Amniotic stem cell (primary cell): ENCODE measurements at regions not wholly inside any gene's neighbourhood (a gene's known extent, or its start where the extent isn't known, plus 50 kb on each side); places are given as distances from the start of the nearest gene placed in this dataset.
A peak's percentile ranks its signal among the peaks of the same experiment; 100 is the strongest.
"Not testable (repeated sequence)": the region's sequence is repeated elsewhere in the genome, so short reads cannot be mapped to it uniquely, and the experiment has no call there.

Experiments used
- DNase-seq: peaks from one replicate; lab custom pipeline; 2025; lab: John Stamatoyannopoulos, UW

DNA sequence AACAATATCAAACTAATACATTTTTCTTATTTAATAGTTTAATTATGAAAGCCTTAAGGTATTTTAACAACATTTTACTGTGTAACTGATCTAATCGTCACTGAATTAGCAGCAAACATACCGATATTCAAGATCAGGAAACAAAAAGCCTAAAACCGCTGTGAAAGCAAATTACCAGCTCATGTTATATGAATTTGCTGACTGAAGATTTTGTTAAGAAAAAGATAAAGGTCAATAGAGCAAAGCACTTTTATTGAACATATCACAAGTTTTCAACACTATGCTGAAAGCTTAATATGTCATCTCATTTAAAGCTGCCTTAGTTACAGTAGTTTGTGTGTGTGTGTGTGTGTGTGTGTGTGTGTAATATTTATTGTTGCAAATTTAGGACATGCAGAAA is 1634.9 kb upstream of the NUDT12 start:
- no peak for DNase-seq

DNA sequence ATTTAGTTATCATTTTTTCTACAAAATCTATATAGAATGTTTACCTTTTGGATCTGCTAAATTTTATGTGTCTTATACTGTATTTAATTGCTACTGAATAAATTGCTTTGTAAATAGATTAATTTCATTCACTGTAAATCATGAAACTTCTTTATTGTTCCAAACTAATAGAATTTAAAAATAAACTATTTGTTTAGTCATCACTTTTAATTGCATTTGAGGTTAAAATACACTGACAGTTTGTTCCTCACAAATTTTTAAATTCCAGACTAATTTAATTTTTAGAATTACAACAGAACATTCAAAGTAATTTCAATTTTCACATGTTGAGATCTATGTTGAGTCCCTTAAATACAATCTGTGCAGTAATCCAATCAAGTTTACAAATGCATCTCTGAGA is 1633.2 kb upstream of the NUDT12 start:
- no peak for DNase-seq

DNA sequence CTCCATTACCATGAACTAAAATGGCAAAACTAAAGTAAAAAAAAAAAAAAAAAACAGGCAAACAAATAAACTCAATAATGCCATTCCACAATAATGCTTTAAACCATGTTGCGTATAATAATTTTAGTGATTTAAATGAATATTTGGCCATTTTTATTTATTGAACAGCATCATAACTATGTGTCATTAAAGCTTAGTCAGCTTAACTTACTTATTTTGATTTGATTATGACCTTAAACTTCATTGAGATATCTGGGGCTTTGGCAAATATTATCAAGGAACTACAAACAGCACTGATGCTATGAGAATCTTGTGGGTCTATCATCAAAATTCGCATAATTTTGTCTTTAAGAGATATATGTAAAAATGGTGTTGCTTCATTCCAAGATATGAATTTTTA is 1610.3 kb upstream of the NUDT12 start:
- no peak for DNase-seq

DNA sequence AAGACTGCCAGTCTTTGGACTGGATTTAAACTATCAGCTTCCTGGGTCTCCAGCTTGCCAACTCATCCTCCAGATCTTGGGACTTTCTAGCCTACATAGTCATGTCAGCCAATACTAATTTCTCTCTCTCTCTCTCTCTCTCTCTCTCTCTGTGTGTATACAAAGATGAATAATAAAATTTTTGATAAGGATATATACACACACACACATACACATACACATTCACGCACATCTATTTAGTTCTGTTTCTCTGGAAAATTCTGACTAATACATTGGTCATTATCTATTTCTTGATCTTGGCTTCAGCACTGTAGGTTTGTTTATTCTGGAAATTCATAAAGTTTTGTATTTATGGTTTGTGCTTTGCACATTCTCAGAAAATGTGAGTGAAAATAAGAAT is 1606.2 kb upstream of the NUDT12 start:
- DNase-seq: no peak

DNA sequence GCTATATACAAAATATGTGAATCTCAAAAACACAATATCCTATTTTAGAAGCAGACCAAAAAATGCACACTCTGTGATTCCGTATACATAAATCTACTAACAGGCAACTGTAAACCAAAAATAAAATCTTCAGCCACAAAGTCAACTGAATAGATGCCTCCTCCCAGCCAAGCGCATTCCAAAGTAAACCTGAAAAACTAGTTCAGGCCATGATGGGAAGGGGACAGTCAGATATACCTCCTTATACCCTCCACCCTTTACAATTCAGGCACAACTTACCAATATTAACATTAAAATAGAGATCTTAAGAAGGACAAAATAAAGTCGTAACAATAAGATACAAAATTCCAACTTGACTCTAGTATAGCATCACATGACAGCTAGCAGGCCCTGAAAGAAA is 1604.5 kb upstream of the NUDT12 start:
- DNase-seq: no peak

DNA sequence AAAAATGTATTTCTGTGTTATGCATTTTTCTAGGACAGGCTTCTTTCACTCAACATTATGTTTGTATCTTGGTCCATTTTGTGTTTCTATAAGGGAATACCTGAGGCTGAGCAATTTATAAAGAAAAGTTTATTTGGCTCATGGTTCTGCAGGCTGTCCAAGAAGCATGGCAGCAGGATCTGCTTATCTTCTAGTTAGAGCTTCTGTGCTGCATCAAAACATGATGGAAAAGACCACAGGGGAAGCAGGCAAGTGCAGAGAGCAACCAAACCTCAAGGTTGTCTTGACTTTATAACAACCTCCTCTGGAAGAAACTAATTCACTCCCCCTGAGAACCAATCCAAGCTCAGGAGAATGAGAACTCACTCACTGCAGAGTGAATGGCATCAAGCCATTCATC is 1601.0 kb upstream of the NUDT12 start:
- DNase-seq: no peak

DNA sequence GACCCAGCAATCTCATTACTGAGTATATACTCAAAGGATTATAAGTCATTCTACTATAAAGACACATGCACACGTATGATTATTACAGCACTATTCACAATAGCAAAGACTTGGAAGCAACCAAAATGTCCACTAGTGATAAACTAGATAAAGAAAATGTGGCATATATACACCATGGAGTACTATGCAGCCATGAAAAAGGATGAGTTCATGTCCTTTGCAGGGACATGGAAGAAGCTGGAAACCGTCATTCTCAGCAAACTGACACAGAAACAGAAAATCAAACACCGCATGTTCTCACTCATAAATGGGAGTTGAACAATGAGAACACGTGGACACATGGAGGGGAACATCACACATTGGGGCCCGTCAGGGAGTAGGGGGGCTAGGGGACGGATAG is 1600.0 kb upstream of the NUDT12 start:
- not testable (repeated sequence) for DNase-seq

DNA sequence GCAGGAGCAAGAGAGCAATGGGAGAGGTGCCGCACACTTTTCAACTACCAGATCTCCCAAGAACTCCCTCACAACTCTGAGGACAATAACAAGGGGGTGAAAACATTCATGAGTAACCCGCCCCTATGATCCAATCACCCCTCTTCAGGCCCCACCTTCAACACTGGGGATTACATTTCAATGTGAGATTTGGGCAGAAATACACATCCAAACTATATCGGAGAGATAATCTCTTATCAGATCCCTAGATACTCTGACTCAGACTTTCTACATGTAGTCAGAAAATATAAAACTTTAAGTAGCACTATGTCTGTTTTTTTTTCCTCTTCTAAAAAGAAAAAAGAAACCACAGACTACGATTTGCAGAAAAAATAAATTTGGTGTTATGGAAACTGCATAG is 1595.9 kb upstream of the NUDT12 start:
- no peak for DNase-seq

DNA sequence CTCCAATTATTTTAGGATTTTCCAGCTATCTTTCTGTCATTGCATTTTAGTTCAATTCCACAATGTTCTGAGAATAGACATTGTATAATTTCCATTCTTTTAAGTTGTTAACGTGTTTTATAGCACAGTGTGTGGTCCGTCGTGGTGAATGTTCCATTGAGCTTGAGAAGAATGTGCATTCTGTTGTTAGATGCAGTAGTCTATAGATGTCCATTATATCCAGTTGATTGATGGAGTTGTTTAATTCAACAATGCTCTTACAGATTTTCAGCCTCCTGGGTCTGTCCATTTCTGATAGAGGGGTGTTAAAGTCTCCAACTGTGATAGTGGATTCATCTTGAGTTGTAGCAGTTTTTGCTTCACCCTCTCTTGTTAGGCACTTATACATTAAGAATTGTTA is 1587.7 kb upstream of the NUDT12 start:
- no peak for DNase-seq

DNA sequence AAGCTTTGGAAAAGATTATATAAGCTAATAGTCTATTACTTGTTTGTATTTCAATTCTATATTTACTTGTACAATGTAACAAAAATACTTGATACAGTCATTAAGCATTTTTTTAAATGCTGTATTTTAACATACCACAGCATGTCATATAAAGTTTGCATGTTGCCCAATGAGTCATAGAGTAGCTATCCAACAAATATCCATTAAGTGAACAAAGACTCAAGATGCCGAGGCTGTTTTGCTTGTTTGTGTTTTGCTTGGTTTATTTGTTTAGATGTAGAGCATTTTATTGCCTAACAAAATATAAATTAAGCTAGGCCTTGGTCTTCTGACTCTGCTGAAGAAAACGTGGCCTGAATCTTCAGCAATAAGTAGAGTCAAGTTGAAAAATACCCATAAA is 1584.3 kb upstream of the NUDT12 start:
- DNase-seq: no peak

DNA sequence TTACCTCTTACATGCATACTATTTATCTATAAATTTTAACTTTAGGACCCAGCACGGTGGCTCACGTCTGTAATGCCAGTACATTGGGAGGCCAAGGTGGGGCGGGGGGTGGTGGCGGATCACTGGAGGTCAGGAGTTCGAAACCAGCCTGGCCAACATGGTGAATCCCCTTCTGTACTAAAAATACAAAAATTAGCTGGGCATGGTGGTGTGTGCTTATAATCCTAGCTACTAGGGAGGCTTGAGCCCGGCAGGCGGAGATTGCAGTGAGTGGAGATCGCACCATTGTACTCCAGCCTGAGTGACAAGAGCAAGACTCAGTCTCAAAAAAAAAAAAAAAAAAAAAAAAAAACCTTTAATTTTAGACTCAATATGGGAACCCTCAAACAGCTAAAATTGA is 1582.6 kb upstream of the NUDT12 start:
- no peak for DNase-seq

DNA sequence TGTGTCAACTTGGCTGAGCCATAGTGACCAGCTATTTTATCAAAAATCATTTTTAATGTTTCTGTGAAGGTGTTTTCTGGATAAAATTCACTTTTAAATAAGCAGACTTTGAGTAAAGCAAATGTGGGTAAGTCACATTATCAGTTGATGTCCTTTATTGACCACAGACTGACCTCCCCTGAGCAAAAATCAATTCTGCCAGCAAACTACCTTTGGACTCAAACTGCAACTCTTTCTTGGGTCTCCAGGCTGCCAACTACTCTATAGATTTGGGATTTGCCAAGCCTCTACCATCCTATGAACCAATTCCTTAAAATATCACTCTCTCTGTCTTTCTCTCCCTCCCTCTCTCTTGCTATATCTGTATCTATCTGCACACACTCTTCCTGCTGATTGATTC is 1571.7 kb upstream of the NUDT12 start:
- no peak for DNase-seq

DNA sequence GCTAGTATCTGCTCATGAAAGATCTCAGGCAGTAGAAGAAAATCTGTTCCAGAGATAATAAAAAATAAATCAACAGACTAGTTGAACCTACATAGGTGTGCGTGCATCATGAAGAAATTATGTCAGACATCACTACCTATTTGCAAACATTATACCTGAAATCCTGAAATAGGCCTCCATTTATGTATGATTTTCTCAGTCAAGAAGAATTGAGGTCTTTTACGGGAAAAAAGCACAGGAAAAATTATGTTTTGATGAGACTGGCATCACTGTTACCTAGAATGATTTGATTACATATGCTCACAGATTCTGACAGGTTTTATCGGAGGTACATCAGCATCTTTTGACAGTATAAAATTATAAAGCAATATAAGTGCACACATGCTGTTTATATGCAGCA is 1570.5 kb upstream of the NUDT12 start:
- no peak for DNase-seq

DNA sequence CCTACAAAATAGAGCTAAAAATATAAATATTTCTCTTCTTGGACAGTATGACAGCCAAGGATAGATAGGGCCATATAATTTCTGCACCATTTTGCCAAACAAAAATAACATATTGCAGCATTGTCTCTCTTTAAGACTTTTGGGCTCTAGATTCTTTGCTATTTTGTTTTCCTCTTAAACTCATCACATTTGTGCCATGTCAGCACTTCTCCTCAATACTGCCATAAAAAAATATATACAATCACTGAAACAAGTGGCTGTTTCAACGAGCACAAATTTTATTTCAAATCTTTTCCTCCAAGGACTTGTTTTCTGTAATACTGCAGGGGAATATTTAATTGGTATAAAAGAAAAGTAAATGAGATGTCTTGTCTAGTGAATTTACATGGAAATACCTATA is 1570.0 kb upstream of the NUDT12 start:
- no peak for DNase-seq

DNA sequence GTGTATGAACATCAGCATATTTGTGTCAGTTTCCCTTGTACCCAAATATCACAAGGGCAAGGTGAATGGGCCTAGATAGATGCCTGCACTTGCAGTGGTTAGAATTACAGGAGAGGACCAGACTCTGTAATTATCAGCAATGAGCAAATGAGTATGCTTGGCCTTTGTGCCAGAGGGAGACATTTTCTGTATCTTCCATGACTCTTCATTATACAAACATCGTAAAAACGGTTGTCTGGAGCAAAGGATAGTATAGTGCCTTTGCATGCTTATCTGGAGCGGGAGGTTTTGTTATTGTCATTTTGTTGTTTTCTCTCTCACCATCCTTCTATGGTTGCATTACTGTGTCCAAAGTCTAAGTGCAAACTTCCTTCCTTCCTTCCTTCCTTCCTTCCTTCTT is 1568.5 kb upstream of the NUDT12 start:
- DNase-seq: no peak

DNA sequence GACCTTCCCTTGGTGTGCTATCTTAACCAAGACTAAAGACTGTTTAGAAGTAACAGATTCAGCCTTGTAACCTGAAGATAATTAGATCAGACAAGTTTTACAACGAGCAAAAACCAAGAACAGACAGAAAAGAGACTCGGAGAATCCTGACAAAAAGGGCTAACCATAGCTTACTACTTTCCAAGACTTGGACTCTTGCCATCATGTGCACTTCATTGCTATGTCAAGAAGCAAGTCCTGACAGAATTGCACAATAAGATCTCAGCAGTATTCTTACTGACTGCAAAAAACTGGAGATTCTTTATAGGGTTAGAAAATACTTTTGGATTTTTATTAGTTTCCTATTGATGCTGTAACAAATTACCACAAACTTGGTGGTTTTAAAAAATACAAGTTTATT is 1539.0 kb upstream of the NUDT12 start:
- peak; percentile 57 for DNase-seq

DNA sequence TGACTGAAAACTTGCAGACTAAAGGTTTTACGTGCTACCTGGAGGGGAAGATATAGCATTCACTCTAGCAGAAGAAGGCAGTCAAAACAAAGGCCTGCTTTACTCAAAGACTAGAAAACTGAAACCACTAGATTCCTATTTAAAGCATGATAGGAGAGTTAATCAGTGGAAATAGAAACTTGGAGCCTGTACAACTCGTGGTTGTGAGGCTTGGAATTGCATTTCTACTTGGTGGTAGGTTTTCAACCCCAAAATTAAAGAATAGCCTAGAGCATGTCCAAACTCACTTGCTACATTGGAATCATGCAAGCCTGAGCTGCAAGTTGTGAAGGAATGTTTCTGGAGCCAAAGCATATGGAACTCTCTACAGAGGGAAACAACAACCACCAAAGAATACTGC is 1526.4 kb upstream of the NUDT12 start:
- no peak for DNase-seq

DNA sequence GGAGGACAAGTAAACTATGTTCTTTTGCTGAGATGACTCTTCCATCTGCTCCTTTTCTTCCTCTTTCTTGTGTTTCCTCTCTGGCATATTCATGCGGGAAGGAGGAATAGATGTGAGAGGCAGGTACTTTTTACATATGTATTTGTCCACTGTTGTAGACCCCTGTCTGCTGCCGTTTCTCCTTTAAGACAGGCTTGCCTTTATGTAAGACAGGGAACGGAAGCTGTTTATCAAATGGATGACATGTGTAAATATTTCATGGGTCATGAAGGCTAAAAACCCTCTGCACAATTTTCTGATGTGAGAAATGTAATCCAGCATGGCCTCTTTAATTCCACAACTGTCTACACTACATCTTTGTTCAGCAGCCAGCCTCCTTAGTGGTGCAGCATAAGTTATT is 1525.5 kb upstream of the NUDT12 start:
- DNase-seq: no peak

DNA sequence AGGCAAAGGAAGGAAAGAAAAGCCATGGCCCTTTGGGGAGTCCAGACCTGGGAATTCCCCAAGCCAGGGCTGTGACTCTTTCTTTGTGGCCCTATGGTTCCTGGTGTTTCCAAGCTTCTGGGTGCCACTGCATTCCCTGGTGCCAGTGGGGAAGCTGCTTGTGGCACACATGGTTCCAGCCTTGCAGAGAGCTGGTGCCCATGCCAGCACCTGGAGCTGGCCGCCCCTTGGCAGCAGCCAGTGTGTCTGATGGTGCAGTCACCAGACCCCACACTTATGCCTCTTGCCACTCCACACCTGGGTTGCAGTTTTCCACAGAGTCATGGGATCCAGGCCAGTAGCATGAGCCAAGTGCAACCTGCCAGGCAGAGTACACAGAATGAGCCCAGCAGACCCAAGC is 1495.3 kb upstream of the NUDT12 start:
- DNase-seq: no peak

DNA sequence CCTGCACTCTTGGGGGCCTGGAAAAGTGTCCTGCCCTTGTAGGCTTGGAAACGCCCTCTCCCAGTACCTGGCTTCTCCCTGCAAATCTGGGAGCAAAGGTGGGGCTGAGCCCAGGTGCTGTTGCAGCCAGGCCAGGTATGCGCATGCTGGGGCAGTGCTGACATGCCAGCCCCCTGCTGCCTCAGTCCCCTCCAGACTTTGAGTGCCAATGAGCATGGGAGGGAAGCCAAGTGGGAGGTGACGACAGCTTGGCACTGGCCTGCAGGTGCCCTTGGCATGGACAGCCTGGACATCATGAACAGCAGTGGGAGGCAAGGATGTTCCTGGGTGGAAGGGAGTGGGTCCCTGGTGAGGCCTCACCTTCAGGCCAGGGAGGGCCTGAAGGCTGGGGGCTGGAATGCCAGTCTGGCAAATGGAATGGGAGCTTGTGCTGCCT is 1494.4 kb upstream of the NUDT12 start:
- no peak for DNase-seq

DNA sequence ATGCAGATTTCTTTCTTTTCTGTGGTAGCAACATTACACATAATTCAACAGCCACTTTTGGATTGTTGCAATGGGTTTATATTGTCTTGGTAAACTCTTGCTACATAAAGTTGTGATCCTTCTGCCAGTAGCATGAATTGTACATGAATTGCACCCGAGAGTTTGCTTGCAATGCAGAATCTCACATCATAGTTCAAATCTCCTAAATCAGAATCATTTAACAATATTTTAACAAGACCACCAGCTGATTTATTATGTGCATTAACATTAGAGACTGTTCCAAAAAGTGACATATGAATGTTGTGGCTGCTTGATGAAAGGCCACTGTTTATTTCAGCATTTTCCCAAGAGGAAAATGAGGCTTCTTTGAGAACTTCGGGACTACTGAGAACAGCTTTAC is 1491.8 kb upstream of the NUDT12 start:
- DNase-seq: no peak

DNA sequence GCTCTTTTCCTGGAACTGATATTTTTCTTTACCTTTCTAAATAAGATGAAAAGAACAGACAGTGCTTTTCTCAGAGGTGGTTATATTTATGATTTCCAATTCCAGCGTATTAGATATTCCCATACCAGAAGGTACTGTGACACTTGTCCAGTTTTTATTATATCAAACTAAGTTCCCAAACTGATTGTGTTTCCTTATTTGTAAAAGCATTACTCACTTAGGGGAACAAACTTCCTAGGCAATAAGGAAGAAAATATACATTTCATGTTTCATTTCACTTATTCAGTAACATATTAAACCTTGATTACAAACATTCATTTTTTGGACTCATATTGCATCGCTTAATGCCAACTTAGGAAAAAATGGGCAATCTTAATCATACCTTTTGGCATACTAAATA is 1480.0 kb upstream of the NUDT12 start:
- DNase-seq: no peak

DNA sequence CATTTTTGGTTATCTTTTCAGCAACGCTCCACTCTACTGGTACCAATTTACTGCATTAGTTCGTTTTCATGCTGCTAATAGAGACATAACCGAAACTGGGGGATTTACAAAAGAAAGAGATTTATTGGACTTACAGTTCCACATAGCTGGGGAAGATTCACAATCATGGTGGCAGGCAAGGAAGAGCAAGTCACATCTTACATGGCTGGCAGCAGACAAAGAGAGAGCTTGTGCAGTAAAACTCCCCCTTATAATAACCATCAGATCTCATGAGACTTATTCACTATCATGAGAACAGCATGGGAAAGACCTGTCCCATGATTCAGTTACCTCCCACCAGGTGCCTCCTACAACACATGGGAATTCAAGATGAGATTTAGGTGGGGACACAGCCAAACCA is 1474.2 kb upstream of the NUDT12 start:
- DNase-seq: not testable (repeated sequence)

DNA sequence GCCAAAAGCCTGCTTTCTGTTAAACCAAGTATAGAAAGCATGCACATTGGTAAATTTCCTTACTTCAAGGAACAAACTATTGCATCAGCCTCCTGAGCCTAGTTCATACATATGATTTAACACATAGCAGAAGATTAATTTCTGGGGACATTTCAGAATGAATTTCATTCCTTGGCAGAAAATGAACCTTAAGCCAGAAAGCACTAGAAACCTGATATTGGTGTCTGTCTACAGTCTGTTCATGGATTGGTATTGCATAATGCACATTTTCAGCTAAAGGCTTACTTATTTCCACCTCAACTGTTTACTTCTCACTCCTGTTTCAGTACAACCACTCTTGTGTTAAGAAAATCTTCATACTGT is 1471.8 kb upstream of the NUDT12 start:
- no peak for DNase-seq

DNA sequence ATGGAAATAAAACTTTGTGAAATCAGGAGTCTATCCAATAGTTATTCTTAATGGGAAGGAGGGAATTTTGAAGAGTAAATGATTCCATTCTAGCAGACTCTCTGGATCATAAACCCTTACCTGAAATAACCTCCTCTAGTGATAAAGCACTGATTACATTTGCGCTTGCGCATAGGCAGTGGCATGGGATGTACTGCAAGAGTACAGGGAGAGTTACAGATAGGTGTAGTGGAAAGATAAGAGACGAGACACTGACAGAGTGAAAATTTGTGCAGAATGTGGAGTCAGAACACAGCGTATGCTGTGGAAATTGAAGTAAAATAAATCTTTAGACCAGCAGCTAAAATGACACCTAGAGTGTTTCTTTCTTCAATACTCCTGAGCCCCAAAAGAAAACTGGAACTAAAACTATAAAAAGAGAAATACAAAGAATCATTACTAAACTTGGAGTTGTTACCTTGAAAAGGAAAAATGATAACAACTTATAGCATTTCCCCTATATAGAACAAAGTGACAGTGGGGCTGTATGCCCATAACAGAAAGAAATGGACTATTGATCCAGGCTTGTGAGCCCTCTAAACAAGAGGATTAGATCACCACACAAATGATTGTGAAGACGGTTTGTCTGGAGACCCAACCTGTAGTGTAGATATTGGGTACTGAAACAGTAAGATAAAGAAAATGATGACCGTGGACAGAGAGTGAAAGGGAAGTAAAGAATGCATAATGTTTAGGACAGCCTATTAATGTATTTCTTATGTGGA is 1471.2 kb upstream of the NUDT12 start:
- DNase-seq: no peak
